HFF-Myc (cell line): ENCODE measurements at regions not wholly inside any gene's neighbourhood (a gene's known extent, or its start where the extent isn't known, plus 50 kb on each side); places are given as distances from the start of the nearest gene placed in this dataset.

Source experiments
- DNase-seq: peaks from one replicate; pipeline ENCODE4 v3.0.0-alpha.2; 2011; ENCODE audit warnings: low read depth; ENCODE audit errors: extremely low read depth
- H3K4me3 ChIP-seq: replicated peaks from 2 replicates; pipeline ENCODE4 v1.5.1; 2011; ENCODE audit warnings: low read depth, mild to moderate bottlenecking, control low read depth, low read length
- TF ChIP-seq, protein P1 (sequence below): IDR thresholded peaks from 2 replicates; pipeline ENCODE4 v1.5.1; 2012; ENCODE audit warnings: mild to moderate bottlenecking, low read depth, low read length, control low read depth; ENCODE audit errors: missing control alignments

DNA sequence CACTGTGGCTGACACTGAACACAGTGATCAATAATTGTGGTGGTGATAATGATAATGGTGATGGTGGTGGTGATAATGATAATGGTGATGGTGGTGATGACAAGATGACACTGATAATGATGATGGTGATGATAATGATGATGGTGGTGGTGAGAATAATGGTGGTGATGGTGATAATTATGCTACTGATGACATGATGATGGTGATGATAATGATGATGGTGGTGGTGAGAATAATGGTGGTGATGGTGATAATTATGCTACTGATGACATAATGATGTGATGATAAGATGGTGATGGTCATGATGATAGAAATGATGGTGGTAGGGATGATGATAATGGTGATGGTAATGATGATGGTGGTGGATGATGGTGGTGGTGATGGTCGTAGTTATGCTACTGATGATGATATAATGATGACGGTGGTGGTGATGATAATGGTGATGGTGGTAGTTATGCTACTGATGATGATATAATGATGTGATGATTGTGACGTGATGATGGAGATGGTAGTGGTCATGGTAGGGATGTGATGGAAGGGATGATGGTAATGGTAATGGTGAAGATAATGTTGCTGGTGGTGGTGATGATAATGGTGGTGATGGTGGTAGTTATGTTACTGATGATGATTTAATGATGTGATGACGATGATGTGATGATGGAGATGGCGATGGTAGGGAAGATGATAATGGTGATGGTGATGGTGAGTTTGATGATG, 356.5 kb upstream of the CDH4 start:
- TF ChIP-seq, protein P1, sequence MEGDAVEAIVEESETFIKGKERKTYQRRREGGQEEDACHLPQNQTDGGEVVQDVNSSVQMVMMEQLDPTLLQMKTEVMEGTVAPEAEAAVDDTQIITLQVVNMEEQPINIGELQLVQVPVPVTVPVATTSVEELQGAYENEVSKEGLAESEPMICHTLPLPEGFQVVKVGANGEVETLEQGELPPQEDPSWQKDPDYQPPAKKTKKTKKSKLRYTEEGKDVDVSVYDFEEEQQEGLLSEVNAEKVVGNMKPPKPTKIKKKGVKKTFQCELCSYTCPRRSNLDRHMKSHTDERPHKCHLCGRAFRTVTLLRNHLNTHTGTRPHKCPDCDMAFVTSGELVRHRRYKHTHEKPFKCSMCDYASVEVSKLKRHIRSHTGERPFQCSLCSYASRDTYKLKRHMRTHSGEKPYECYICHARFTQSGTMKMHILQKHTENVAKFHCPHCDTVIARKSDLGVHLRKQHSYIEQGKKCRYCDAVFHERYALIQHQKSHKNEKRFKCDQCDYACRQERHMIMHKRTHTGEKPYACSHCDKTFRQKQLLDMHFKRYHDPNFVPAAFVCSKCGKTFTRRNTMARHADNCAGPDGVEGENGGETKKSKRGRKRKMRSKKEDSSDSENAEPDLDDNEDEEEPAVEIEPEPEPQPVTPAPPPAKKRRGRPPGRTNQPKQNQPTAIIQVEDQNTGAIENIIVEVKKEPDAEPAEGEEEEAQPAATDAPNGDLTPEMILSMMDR = no peak
- H3K4me3 ChIP-seq = no peak overlapping the region
- no peak for DNase-seq

DNA sequence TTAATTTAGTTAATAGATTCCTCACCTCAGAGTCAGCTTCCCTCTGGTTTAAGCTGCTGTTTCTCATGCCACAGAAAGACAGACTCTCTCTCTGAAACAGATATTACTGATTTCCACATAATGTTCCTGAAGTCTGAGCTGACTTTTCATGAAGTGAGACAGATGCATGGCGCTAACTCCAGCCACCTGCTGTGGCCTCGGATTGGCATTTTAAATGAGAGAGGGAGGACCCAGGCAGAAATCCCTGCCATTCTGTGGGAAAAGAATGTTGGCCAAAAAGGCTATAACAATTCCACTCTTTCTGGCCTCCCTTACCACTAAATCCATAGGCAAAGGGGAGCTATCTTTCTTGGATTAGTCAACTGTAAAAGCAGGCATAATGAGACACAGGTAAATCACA, 354.1 kb upstream of the CDH4 start:
- no peak overlapping the region for H3K4me3 ChIP-seq
- no peak for DNase-seq
- TF ChIP-seq, protein P1 = no peak

DNA sequence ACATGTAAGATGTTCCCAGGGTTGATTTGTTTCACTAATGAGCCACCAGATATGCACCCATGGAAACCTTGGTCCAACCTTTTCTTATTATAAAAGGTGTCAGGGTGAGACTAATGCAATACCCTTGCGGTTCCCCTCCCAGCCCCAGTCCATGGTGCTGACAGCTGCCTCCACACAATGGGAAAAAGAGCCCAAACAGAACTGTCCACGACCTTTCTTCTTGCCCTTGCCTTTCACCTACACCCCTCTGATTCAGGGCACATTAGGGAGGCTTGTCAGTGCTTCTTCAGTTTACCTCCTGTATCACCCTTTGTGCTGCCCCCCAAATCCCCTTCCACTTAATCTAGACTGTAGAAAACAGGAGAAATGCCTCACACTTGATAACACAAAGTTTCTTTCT, 352.7 kb upstream of the CDH4 start:
- TF ChIP-seq, protein P1 = no peak
- no peak for DNase-seq

DNA sequence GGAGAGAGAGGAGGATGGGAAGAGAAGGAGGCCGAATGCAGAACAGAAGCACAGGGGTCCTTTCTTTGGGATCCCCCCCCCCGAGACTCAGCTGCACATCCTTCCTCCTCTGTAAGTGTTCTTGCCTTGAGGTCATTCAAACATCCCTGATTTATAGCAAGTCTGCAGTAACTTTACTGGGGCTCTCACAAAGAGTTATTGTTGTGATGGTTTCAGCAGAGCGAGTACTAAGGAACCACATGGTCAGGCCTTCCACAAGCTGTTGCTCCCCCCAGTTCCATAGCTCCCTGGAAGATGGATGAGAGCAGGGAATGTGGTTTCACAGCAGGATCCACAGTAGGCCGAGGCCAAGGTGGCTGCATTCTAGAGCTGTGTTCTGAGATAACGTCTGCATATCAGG, 351.4 kb upstream of the CDH4 start:
- DNase-seq = no peak

More for the DNA sequence above, 352.7 kb upstream of the CDH4 start:
- H3K4me3 ChIP-seq = no peak overlapping the region

DNA sequence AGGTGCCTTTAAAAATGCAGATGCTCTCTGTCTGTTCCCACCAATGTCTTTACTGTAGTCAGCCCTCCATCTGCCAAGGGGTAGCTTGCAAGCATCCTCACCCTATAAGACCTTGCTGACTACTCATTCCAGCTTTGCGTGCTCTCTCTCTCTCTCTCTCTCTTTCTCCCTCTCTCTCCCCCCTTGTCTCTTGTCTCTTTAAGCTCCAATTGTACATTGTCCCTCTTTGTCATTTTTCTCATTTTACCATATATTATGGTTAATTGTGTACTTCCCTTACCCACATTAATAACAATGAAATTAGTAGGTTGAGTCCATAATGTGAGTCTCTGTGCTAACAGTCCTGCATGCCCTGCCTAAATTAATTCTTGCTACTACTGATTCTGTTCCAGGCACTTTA, 350.2 kb upstream of the CDH4 start:
- TF ChIP-seq, protein P1 = no peak
- H3K4me3 ChIP-seq = no peak overlapping the region
- DNase-seq = no peak

More for the DNA sequence above, 351.4 kb upstream of the CDH4 start:
- H3K4me3 ChIP-seq = no peak overlapping the region
- TF ChIP-seq, protein P1 = no peak

DNA sequence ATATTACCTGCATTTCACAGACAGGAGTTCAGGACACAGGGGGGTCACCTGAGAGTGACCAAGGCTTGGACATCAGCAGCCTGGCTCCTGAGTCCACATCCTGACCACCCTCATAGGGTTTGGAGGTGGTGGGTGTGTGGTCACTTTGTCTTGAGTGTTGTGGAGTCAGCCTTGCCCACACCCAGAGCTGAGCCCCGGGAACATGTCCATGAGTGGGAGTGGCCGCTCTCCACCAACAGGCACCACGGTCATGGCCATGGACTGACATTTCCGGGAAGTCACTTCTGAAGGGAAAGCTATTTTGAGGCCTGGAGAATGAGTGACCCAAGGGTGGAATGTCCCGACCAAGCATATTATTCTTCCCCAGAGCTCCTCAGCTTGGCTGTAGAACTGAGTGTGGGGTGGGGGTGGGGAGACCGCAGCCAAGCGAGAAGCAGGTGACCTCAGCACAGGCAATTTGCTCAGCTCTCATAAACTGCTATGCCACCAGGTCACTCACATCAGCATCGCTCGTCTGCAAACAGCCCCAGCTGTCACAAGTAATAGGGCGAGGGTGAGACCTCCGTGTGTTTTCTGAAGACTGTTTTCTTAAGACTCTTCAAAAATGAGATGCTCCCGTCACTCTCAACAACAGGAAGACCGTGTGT, 348.6 kb upstream of the CDH4 start:
- DNase-seq = no peak
- H3K4me3 ChIP-seq = no peak overlapping the region
- TF ChIP-seq, protein P1 = no peak
